ENCODE measurements at regions not wholly inside any gene's neighbourhood (a gene's known extent, or its start where the extent isn't known, plus 50 kb on each side); places are given as distances from the start of the nearest gene placed in this dataset.

DNA sequence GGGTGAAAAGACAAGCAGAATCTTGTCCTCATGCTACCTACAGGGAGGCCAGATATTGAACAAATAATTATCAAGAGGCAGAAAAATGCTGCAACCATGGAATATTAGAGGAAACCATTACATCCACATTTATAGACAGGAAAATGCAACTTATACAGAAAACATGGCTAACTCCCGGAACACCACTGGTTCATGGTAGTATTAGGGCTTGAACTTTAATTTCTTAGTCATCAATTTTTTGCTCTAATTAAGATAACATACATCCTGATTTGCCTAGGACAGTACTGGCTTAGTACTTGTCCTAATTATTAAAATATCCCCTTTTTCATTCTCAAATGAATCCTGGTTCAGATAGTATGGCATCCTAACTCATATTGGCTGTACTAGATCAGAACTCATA is 76.3 kb upstream of the TGFBR2 start:
- Histone ChIP-seq H4K20me1 (ENCODE audit: control insufficient read depth, extremely low read depth, insufficient read depth, low read length) (no peaks in the 10 kb centered on the region), H3K4me3 (ENCODE audit: control insufficient read depth in 2 of 3, extremely low read depth in 1 of 3, insufficient read depth in 2 of 3, low read depth in 1 of 3, low read length in 3 of 3) (no peak overlapping the region), H3K9me3 (ENCODE audit: control insufficient read depth, low read depth, low read length) (no peaks in the 10 kb centered on the region), H3K9me1 (ENCODE audit: control insufficient read depth, extremely low read depth, insufficient read depth, low read length) (no peaks in the 10 kb centered on the region), H3K27me3 (ENCODE audit: control insufficient read depth, extremely low read depth, insufficient read depth, low read length) (no peaks in the 10 kb centered on the region), H3K36me3 (ENCODE audit: control insufficient read depth in 2 of 2, extremely low read depth in 1 of 2, insufficient read depth in 2 of 2, low read length in 2 of 2) (no peaks in the 10 kb centered on the region), H2AFZ (ENCODE audit: control insufficient read depth, low read length) (no peak overlapping the region), H3K27ac (ENCODE audit: control insufficient read depth, insufficient read depth, low read length) (no peak overlapping the region), H3K4me1 (ENCODE audit: control insufficient read depth, extremely low read depth, insufficient read depth, low read length) (peaks cover 8% of the 10 kb centered on the region), H3K4me2 (ENCODE audit: control insufficient read depth, extremely low read depth, insufficient read depth, low read depth, low read length) (no peak overlapping the region), H3K9ac (ENCODE audit: control insufficient read depth, extremely low read depth, insufficient read depth, low read length) (no peak overlapping the region), H3K79me2 (ENCODE audit: control insufficient read depth, insufficient read depth, low read length) (no peaks in the 10 kb centered on the region)
- FAIRE-seq (no peak), DNase-seq (ENCODE audit: low read depth, low spot score) (no peak)
- dilution Hi-C loops (cut with MboI; ENCODE audit: extremely low pct_ligation_motif_present, low sequenced_read_pairs) = no loop called here
- TF ChIP-seq EZH2 (IDR thresholded peaks at IDR 0.05; ENCODE audit: low read length) = no peak
- TF ChIP-seq, protein P1, sequence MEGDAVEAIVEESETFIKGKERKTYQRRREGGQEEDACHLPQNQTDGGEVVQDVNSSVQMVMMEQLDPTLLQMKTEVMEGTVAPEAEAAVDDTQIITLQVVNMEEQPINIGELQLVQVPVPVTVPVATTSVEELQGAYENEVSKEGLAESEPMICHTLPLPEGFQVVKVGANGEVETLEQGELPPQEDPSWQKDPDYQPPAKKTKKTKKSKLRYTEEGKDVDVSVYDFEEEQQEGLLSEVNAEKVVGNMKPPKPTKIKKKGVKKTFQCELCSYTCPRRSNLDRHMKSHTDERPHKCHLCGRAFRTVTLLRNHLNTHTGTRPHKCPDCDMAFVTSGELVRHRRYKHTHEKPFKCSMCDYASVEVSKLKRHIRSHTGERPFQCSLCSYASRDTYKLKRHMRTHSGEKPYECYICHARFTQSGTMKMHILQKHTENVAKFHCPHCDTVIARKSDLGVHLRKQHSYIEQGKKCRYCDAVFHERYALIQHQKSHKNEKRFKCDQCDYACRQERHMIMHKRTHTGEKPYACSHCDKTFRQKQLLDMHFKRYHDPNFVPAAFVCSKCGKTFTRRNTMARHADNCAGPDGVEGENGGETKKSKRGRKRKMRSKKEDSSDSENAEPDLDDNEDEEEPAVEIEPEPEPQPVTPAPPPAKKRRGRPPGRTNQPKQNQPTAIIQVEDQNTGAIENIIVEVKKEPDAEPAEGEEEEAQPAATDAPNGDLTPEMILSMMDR (optimal IDR thresholded peaks at IDR 0.05 in 1 of 3, IDR thresholded peaks at IDR 0.05 in 1 of 3, conservative IDR thresholded peaks at IDR 0.05 in 1 of 3; ENCODE audit: extremely low read depth in 1 of 3, insufficient read depth in 2 of 3, low read length in 3 of 3) = no peak

DNA sequence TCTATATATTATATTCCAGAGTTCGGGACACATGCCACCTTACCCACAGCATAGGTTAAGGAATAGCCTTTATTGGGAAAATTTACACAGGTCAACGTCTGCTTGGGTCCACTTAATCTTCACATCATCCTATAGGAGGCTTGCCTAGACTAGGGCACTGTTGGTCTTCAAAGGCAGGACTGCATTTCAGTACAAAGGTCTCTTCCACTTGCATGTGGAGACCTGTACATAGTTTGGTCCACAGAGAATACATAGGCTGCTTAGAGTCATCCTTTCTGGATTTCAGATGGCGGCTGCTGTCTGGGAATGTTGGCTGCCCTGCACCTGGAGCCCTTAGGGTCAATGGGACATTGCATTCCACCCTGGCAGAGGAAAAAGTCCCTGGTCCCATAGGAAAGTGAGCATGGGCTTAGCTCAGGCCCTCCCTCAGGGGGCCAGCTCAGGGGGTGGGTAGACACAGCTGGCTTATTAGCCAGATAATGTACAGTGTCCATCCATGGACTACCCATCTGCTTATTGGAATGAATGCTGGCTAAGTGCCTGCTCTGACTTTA is 75.3 kb upstream of the TGFBR2 start:
- dilution Hi-C loops (cut with MboI; ENCODE audit: extremely low pct_ligation_motif_present, low sequenced_read_pairs) = no loop called here
- no peaks in the 10 kb centered on the region for H3K27me3 ChIP-seq (ENCODE audit: control insufficient read depth, extremely low read depth, insufficient read depth, low read length)
- H3K9me1 ChIP-seq (ENCODE audit: control insufficient read depth, extremely low read depth, insufficient read depth, low read length) = no peaks in the 10 kb centered on the region
- no peaks in the 10 kb centered on the region for H4K20me1 ChIP-seq (ENCODE audit: control insufficient read depth, extremely low read depth, insufficient read depth, low read length)
- no peak overlapping the region for H3K9ac ChIP-seq (ENCODE audit: control insufficient read depth, extremely low read depth, insufficient read depth, low read length)
- no peak overlapping the region for H3K27ac ChIP-seq (ENCODE audit: control insufficient read depth, insufficient read depth, low read length)
- no peak overlapping the region for H2AFZ ChIP-seq (ENCODE audit: control insufficient read depth, low read length)
- H3K4me3 ChIP-seq (ENCODE audit: control insufficient read depth in 2 of 3, extremely low read depth in 1 of 3, insufficient read depth in 2 of 3, low read depth in 1 of 3, low read length in 3 of 3) = no peak overlapping the region
- FAIRE-seq = peak; percentile 5
- no peaks in the 10 kb centered on the region for H3K36me3 ChIP-seq (ENCODE audit: control insufficient read depth in 2 of 2, extremely low read depth in 1 of 2, insufficient read depth in 2 of 2, low read length in 2 of 2)
- TF ChIP-seq, protein P1 (optimal IDR thresholded peaks at IDR 0.05 in 1 of 3, IDR thresholded peaks at IDR 0.05 in 1 of 3, conservative IDR thresholded peaks at IDR 0.05 in 1 of 3; ENCODE audit: extremely low read depth in 1 of 3, insufficient read depth in 2 of 3, low read length in 3 of 3) = no peak
- TF ChIP-seq EZH2 (IDR thresholded peaks at IDR 0.05; ENCODE audit: low read length) = no peak
- no peak for DNase-seq (ENCODE audit: low read depth, low spot score)
- H3K4me1 ChIP-seq (ENCODE audit: control insufficient read depth, extremely low read depth, insufficient read depth, low read length) = peaks cover 8% of the 10 kb centered on the region
- H3K4me2 ChIP-seq (ENCODE audit: control insufficient read depth, extremely low read depth, insufficient read depth, low read depth, low read length) = no peak overlapping the region
- H3K9me3 ChIP-seq (ENCODE audit: control insufficient read depth, low read depth, low read length) = no peaks in the 10 kb centered on the region
- no peaks in the 10 kb centered on the region for H3K79me2 ChIP-seq (ENCODE audit: control insufficient read depth, insufficient read depth, low read length)
